G401.6 (cell line): ENCODE measurements at regions not wholly inside any gene's neighbourhood (a gene's known extent, or its start where the extent isn't known, plus 50 kb on each side); places are given as distances from the start of the nearest gene placed in this dataset.
"Not testable (repeated sequence)": the region's sequence is repeated elsewhere in the genome, so short reads cannot be mapped to it uniquely, and the experiment has no call there.

Source experiments
- FAIRE-seq: peaks from 2 replicates; lab custom pipeline; 2012; peaks lifted over from hg19 to GRCh38; lab: Jason Lieb, UNC

GRCh38 chr5:125210242-125210947, 464.0 kb upstream of the ZNF608 start:
- no peak for FAIRE-seq

GRCh38 chr5:125214080-125214479, 467.6 kb upstream of the ZNF608 start:
- no peak for FAIRE-seq

GRCh38 chr5:125215593-125215992, 469.2 kb upstream of the ZNF608 start:
- no peak for FAIRE-seq

GRCh38 chr5:125219710-125220109, 473.3 kb upstream of the ZNF608 start:
- no peak for FAIRE-seq

- no peak for FAIRE-seq
Observed at GRCh38 chr5:125220284-125220683, 473.8 kb upstream of the ZNF608 start.

- FAIRE-seq, result no peak
Observed at GRCh38 chr5:125222597-125223240, 476.3 kb upstream of the ZNF608 start.

GRCh38 chr5:125225424-125225823, 479.0 kb upstream of the ZNF608 start:
- FAIRE-seq, result no peak

- FAIRE-seq, result no peak
Observed at GRCh38 chr5:125226825-125227224, 480.4 kb upstream of the ZNF608 start.

- no peak for FAIRE-seq
Observed at GRCh38 chr5:125227333-125228095, 481.1 kb upstream of the ZNF608 start.

GRCh38 chr5:125228363-125229070, 482.1 kb upstream of the ZNF608 start:
- FAIRE-seq, result no peak

- FAIRE-seq, result no peak
Observed at GRCh38 chr5:125229556-125229955, 483.1 kb upstream of the ZNF608 start.

- no peak for FAIRE-seq
Observed at GRCh38 chr5:125232779-125233230, 486.4 kb upstream of the ZNF608 start.

- FAIRE-seq, result no peak
Observed at GRCh38 chr5:125233944-125234343, 487.5 kb upstream of the ZNF608 start.

GRCh38 chr5:125236007-125236406, 489.6 kb upstream of the ZNF608 start:
- no peak for FAIRE-seq

- no peak for FAIRE-seq
Observed at GRCh38 chr5:125236981-125237380, 490.5 kb upstream of the ZNF608 start.

- no peak for FAIRE-seq
Observed at GRCh38 chr5:125244531-125244930, 498.1 kb upstream of the ZNF608 start.

GRCh38 chr5:125245216-125245615, 498.8 kb upstream of the ZNF608 start:
- FAIRE-seq, result no peak

- no peak for FAIRE-seq
Observed at GRCh38 chr5:125249400-125249799, 503.0 kb upstream of the ZNF608 start.

GRCh38 chr5:125251703-125252102, 505.3 kb upstream of the ZNF608 start:
- FAIRE-seq, result no peak

- not testable (repeated sequence) for FAIRE-seq
Observed at GRCh38 chr5:125253634-125254033, 507.2 kb upstream of the ZNF608 start.

- no peak for FAIRE-seq
Observed at GRCh38 chr5:125254267-125254666, 507.8 kb upstream of the ZNF608 start.

- no peak for FAIRE-seq
Observed at GRCh38 chr5:125256296-125256695, 509.9 kb upstream of the ZNF608 start.
